Mammary epithelial cell (primary cell): ENCODE measurements at regions not wholly inside any gene's neighbourhood (a gene's known extent, or its start where the extent isn't known, plus 50 kb on each side); places are given as distances from the start of the nearest gene placed in this dataset.

Source experiments
- EZH2 ChIP-seq: IDR thresholded peaks from 2 replicates; pipeline ENCODE4 v1.6.1; 2012; ENCODE audit warnings: low read length, inconsistent platforms, borderline replicate concordance
- TF ChIP-seq, protein P1 (sequence below), 2 donors: IDR thresholded peaks in 1 of 2; conservative IDR thresholded peaks in 1 of 2; 2 replicates each; pipeline ENCODE4 v1.5.1; 2011 to 2012; ENCODE audit warnings: inconsistent platforms in 2 of 2, low read length in 2 of 2, mild to moderate bottlenecking in 2 of 2, control low read depth in 1 of 2, low read depth in 1 of 2; ENCODE audit not compliant: insufficient read depth in 1 of 2; ENCODE audit errors: extremely low read depth in 1 of 2

DNA sequence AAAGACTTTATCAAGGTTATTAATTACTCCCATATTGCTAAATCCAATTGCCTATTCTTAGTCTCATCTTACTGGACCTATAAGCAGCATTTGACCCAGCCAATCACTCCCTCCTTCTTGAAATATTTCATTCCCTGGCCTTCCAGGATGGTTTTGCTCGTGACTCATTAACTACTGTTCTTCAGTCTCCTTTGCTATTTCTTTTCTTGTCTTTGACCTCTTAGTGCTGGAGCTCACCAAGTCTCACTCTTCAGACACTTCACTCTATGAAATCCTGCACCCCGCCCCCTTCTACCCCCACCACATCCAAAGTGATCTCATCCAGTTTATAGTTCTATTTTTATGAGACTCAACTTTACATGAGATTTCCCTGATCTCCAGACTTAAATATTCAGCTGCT, 803.1 kb upstream of the WWC1 start:
- TF ChIP-seq, protein P1, sequence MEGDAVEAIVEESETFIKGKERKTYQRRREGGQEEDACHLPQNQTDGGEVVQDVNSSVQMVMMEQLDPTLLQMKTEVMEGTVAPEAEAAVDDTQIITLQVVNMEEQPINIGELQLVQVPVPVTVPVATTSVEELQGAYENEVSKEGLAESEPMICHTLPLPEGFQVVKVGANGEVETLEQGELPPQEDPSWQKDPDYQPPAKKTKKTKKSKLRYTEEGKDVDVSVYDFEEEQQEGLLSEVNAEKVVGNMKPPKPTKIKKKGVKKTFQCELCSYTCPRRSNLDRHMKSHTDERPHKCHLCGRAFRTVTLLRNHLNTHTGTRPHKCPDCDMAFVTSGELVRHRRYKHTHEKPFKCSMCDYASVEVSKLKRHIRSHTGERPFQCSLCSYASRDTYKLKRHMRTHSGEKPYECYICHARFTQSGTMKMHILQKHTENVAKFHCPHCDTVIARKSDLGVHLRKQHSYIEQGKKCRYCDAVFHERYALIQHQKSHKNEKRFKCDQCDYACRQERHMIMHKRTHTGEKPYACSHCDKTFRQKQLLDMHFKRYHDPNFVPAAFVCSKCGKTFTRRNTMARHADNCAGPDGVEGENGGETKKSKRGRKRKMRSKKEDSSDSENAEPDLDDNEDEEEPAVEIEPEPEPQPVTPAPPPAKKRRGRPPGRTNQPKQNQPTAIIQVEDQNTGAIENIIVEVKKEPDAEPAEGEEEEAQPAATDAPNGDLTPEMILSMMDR (conservative IDR thresholded peaks at IDR 0.05 in 1 of 2, IDR thresholded peaks at IDR 0.05 in 1 of 2; ENCODE audit: extremely low read depth in 1 of 2, insufficient read depth in 1 of 2, low read depth in 1 of 2, low read length in 2 of 2): no peak
- TF ChIP-seq EZH2: no peak
